Cardiac muscle cell (in vitro differentiated cells and primary cell): ENCODE measurements at regions not wholly inside any gene's neighbourhood (a gene's known extent, or its start where the extent isn't known, plus 50 kb on each side); places are given as distances from the start of the nearest gene placed in this dataset.

Experiments used
- DNase-seq, 2 donors: peaks; one replicate each; pipeline versions ENCODE4 v3.0.0 to v3.0.0-alpha.2; 2010 to 2017; ENCODE audit warnings: low read depth in 1 of 2, low spot score in 1 of 2
- H3K27ac ChIP-seq: fragments of 200-600 bp; sonication (generic); 2 replicates; pipeline ENCODE4 v1.5.1; 2016
- H3K27me3 ChIP-seq: fragments of 200-600 bp; sonication (generic); 2 replicates; pipeline ENCODE4 v1.6.0; 2016; ENCODE audit warnings: control low read depth
- H3K36me3 ChIP-seq: fragments of 200-600 bp; sonication (generic); 2 replicates; pipeline ENCODE4 v1.5.1; 2016; ENCODE audit warnings: control low read depth
- H3K4me1 ChIP-seq: fragments of 200-600 bp; sonication (generic); 2 replicates; pipeline ENCODE4 v1.8.1; 2017; ENCODE audit warnings: low read depth, mild to moderate bottlenecking, mixed run types
- H3K4me3 ChIP-seq: fragments of 200-600 bp; sonication (generic); 2 replicates; pipeline ENCODE4 v1.5.1; 2016; ENCODE audit warnings: mild to moderate bottlenecking
- H3K9me3 ChIP-seq: fragments of 200-600 bp; sonication (generic); 2 replicates; pipeline ENCODE4 v1.5.1; 2017; ENCODE audit warnings: low read depth, mild to moderate bottlenecking, control low read depth
- TF ChIP-seq, protein P1 (sequence below): IDR thresholded peaks from 2 replicates; pipeline ENCODE4 v1.5.1; 2012; ENCODE audit warnings: low read depth, mild to moderate bottlenecking, low read length

DNA sequence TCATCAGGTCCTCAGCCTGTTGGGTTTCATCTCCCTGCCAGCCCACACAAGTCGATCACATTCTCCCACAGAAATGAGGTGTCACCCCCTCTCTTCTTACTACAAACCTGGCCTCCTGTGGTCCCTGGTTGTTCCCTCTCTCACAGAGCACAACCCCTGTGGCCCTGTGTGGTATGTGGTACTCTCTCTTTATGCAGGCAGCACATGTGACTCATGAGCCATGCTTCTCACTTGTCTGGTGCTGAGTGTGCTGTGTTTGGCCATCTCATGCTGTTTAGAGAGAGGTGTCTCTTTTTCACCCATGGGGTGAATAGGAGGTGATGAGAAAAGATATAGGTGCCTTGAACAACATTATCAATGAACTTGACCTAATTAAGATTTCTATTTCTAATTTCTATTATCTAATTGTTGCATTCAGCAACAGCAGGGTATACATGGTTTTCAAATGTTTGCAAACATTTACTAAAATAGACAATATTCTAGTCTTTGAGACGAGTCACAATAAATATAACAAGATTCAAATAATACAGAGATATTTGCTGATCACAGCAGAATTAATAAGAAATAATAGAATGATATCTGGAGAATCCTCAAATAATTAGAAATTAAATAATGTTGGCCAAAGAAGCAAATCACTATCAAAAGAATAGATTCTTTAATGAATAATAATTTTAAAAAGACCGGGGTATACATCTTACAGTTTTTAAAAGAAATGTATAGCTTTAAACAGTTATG, 633.8 kb upstream of the IGFBP3 start:
- H3K9me3 ChIP-seq, result no peaks in the 10 kb centered on the region
- TF ChIP-seq, protein P1, sequence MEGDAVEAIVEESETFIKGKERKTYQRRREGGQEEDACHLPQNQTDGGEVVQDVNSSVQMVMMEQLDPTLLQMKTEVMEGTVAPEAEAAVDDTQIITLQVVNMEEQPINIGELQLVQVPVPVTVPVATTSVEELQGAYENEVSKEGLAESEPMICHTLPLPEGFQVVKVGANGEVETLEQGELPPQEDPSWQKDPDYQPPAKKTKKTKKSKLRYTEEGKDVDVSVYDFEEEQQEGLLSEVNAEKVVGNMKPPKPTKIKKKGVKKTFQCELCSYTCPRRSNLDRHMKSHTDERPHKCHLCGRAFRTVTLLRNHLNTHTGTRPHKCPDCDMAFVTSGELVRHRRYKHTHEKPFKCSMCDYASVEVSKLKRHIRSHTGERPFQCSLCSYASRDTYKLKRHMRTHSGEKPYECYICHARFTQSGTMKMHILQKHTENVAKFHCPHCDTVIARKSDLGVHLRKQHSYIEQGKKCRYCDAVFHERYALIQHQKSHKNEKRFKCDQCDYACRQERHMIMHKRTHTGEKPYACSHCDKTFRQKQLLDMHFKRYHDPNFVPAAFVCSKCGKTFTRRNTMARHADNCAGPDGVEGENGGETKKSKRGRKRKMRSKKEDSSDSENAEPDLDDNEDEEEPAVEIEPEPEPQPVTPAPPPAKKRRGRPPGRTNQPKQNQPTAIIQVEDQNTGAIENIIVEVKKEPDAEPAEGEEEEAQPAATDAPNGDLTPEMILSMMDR, result no peak
- peaks cover 8% of the 10 kb centered on the region for H3K4me1 ChIP-seq
- no peak overlapping the region for H3K4me3 ChIP-seq
- H3K27ac ChIP-seq, result no peak overlapping the region
- no peak for DNase-seq
- no peaks in the 10 kb centered on the region for H3K36me3 ChIP-seq
- H3K27me3 ChIP-seq, result no peaks in the 10 kb centered on the region

DNA sequence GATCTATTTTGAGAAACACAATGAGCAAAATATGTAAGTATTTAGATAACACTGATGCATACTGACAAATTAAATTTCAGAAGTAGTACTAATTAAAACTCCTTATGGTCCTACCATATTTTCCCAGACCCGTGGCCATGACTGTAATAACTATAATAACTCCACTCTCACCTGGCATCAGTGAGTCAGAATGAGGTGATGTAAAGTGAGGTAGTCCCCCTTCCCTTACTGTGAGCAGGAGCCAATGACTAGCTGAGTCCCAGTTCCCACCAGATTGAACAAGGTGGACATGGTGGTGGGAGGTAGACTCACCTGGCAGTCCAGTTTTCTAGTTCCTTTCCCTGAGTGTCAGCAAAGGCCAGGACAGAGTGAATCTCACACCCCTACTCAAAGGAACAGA, 630.5 kb upstream of the IGFBP3 start:
- TF ChIP-seq, protein P1, result no peak
- DNase-seq, result no peak
- peaks cover 5% of the 10 kb centered on the region for H3K4me1 ChIP-seq
- no peak overlapping the region for H3K4me3 ChIP-seq
- H3K9me3 ChIP-seq, result no peaks in the 10 kb centered on the region
- H3K27me3 ChIP-seq, result no peaks in the 10 kb centered on the region
- H3K27ac ChIP-seq, result no peak overlapping the region
- H3K36me3 ChIP-seq, result no peaks in the 10 kb centered on the region

DNA sequence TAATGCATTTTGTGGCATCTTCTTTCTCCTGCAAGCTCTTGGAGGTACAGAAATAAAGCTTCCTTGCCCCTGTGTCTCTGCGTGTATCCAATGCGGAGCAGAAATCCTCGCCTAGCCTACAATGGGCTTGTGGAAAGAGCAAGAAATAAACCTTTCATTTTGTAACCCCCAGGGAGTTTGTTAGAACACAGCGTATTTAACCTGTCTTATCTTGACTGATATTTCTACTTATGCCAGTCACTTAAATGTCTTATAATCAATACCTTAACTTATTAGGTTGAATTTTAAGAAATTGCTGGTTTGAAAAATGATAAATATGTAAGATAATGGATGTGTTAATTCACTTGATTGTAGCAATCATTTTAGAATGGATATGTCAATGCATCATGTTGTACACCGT, 629.8 kb upstream of the IGFBP3 start:
- Histone ChIP-seq H3K27me3 (no peaks in the 10 kb centered on the region), H3K4me3 (no peak overlapping the region), H3K9me3 (no peaks in the 10 kb centered on the region), H3K36me3 (no peaks in the 10 kb centered on the region), H3K27ac (no peak overlapping the region), H3K4me1 (peaks cover 5% of the 10 kb centered on the region)
- no peak for DNase-seq
- TF ChIP-seq, protein P1, result no peak

DNA sequence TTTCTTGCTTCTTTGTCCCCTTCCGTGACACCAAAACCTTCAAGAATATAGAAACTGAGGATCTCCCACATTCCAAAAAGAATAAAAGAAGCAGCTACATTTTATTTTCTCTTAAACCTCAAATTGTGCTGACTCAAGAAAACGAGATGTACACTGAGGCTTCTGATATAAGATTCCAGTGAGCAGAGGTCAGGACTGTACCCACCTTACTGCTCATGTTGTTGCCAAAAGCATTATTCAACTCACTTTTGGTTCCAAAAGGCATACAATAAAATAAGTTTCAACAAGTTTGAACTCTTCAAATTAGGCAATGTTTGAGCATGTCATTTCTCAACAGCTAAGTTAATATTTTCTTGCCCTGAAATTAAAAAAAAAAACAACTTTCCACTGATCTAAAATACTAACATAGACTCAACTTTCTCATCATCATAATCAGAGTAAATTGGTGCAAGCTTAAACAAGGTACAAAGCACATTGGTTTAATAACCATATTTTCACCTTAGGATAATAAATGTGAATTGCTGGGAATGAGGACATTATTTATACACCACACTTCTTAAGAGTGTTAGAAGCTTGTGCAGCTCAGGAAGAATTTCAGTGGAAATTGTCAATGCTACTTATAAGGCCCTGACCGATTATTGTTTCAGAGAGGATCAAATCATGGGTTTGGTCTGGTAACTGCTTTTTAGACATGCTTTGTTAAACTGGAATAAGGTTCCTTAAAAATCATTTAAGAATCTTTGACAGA, 629.0 kb upstream of the IGFBP3 start:
- TF ChIP-seq, protein P1, result no peak
- Histone ChIP-seq H3K4me1 (peaks cover 5% of the 10 kb centered on the region), H3K9me3 (no peaks in the 10 kb centered on the region), H3K36me3 (no peaks in the 10 kb centered on the region), H3K27ac (no peak overlapping the region), H3K27me3 (no peaks in the 10 kb centered on the region), H3K4me3 (no peak overlapping the region)
- DNase-seq, result no peak

DNA sequence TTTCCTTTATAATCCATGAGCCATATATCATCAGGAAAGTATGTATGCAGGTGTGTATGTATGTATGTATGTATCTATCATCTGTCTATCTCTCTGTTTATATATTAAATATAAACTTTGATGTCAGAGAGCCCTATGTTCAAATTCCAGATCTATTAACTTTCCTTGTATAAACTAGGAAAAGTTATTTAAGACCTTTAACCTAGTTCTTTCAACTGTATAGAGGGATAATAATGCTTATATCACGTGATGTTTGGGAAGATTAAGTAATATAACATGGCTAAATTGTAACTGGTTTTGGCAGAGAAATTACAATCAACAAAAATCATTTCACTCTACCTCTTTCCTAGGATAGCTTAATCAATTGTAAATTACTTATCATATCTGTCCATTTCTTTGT, 628.3 kb upstream of the IGFBP3 start:
- H3K4me1 ChIP-seq, result peaks cover 10% of the 10 kb centered on the region
- DNase-seq, result no peak
- TF ChIP-seq, protein P1, result no peak
- H3K27me3 ChIP-seq, result no peaks in the 10 kb centered on the region
- H3K27ac ChIP-seq, result no peak overlapping the region
- H3K36me3 ChIP-seq, result no peaks in the 10 kb centered on the region
- H3K9me3 ChIP-seq, result no peaks in the 10 kb centered on the region
- H3K4me3 ChIP-seq, result no peak overlapping the region
